HCT116 (cell line): ENCODE measurements at regions not wholly inside any gene's neighbourhood (a gene's known extent, or its start where the extent isn't known, plus 50 kb on each side); places are given as distances from the start of the nearest gene placed in this dataset.

ENCODE experiments used
- CBX3 ChIP-seq: IDR thresholded peaks from 2 replicates; pipeline ENCODE4 v1.6.1; 2012; ENCODE audit warnings: low read depth
- EZH2 ChIP-seq: fragments of 200-600 bp; sonication (generic); IDR thresholded peaks from 2 replicates; pipeline ENCODE4 v1.6.1; 2017; ENCODE audit warnings: antibody characterized with exemption, mixed run types
- EZH2phosphoT487 ChIP-seq: fragments of 200-600 bp; IDR thresholded peaks from 2 replicates; pipeline ENCODE4 v1.6.1; 2018; ENCODE audit warnings: antibody characterized with exemption, borderline replicate concordance
- JUND ChIP-seq: IDR thresholded peaks from 2 replicates; pipeline ENCODE4 v1.6.1; 2012
- POLR2A ChIP-seq: IDR thresholded peaks from 2 replicates; pipeline ENCODE4 v1.7.0; 2011; ENCODE audit warnings: borderline replicate concordance; ENCODE audit not compliant: insufficient read depth, insufficient read length; ENCODE audit errors: extremely low read depth
- POLR2AphosphoS5 ChIP-seq: IDR thresholded peaks from 2 replicates; pipeline ENCODE4 v1.6.1; 2011; ENCODE audit warnings: mild to moderate bottlenecking, low read depth, low read length, moderate library complexity
- RAD21 ChIP-seq: IDR thresholded peaks from 2 replicates; pipeline ENCODE4 v1.6.1; 2012; ENCODE audit warnings: low read depth, mild to moderate bottlenecking
- SP1 ChIP-seq: IDR thresholded peaks from 2 replicates; pipeline ENCODE4 v1.6.1; 2012; ENCODE audit warnings: low read depth
- SRF ChIP-seq: IDR thresholded peaks from 2 replicates; pipeline ENCODE4 v1.6.1; 2012; ENCODE audit warnings: low read depth
- TF ChIP-seq, protein P1 (sequence below), 3 experiments: fragments of 200-600 bp in 1 of 3; sonication (generic) in 1 of 3; IDR thresholded peaks in 2 of 3; conservative IDR thresholded peaks in 1 of 3; 2 replicates each; pipeline ENCODE4 v1.5.1; 2012 to 2017; ENCODE audit warnings: low read depth in 2 of 3, low read length in 2 of 3, antibody characterized with exemption in 1 of 3, borderline replicate concordance in 1 of 3, control low read depth in 1 of 3, mild to moderate bottlenecking in 1 of 3, mixed read lengths in 1 of 3, mixed run types in 1 of 3, moderate library complexity in 1 of 3; ENCODE audit not compliant: insufficient read depth in 1 of 3
- TF ChIP-seq, protein P2 (sequence below): IDR thresholded peaks from 2 replicates; pipeline ENCODE4 v1.6.1; 2012

DNA sequence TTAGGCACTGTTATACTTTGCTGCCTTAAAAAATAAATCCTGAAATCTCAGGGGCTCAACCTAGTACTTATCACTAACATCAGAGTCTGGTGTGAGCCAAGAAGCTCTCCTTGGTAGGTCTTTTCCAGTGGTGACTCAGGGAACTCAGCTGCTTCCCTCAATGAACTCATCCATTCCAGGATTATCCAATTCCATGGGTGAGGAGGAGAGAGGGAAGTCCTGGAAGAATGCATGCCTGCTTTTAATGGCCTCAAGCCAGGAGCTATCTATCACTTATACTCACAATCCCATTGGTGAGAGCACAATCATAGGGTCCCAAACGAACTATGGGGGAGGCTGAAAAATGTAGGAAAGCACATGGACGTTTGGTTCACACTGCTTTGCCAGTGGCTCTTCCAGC, 113.6 kb downstream of the POLR2M start:
- TF ChIP-seq, protein P1, sequence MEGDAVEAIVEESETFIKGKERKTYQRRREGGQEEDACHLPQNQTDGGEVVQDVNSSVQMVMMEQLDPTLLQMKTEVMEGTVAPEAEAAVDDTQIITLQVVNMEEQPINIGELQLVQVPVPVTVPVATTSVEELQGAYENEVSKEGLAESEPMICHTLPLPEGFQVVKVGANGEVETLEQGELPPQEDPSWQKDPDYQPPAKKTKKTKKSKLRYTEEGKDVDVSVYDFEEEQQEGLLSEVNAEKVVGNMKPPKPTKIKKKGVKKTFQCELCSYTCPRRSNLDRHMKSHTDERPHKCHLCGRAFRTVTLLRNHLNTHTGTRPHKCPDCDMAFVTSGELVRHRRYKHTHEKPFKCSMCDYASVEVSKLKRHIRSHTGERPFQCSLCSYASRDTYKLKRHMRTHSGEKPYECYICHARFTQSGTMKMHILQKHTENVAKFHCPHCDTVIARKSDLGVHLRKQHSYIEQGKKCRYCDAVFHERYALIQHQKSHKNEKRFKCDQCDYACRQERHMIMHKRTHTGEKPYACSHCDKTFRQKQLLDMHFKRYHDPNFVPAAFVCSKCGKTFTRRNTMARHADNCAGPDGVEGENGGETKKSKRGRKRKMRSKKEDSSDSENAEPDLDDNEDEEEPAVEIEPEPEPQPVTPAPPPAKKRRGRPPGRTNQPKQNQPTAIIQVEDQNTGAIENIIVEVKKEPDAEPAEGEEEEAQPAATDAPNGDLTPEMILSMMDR (IDR thresholded peaks at IDR 0.05 in 2 of 3, conservative IDR thresholded peaks at IDR 0.05 in 1 of 3; ENCODE audit: borderline replicate concordance in 1 of 3, insufficient read depth in 1 of 3, low read depth in 2 of 3, low read length in 2 of 3) = no peak
- TF ChIP-seq, protein P2, sequence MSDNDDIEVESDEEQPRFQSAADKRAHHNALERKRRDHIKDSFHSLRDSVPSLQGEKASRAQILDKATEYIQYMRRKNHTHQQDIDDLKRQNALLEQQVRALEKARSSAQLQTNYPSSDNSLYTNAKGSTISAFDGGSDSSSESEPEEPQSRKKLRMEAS = no peak
- TF ChIP-seq POLR2A (no peak), SP1 (no peak), JUND (no peak), EZH2 (no peak), CBX3 (no peak), EZH2phosphoT487 (no peak), SRF (no peak), POLR2AphosphoS5 (no peak), RAD21 (no peak)
